ENCODE measurements at regions not wholly inside any gene's neighbourhood (a gene's known extent, or its start where the extent isn't known, plus 50 kb on each side); places are given as distances from the start of the nearest gene placed in this dataset.

DNA sequence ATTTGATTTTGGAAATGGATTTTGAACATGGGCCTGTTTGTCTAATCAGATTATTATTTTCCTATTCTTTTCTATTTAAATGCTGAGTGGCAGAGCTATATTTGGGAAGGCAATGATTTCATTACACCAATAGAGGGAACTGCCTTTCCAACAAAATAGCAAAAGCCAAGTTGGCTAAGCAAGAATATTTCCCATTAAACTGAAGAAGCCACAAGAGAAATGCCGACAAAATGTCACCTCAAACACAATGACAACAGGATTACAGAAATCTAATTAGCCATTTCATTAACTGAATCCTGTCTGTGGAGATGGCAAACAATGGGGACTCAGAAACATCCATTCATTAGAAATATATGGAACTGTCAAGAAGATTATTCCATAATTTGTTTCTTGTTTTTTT lies 1593.1 kb upstream of the RAG2 start (continued):
- TF ChIP-seq, protein P1, sequence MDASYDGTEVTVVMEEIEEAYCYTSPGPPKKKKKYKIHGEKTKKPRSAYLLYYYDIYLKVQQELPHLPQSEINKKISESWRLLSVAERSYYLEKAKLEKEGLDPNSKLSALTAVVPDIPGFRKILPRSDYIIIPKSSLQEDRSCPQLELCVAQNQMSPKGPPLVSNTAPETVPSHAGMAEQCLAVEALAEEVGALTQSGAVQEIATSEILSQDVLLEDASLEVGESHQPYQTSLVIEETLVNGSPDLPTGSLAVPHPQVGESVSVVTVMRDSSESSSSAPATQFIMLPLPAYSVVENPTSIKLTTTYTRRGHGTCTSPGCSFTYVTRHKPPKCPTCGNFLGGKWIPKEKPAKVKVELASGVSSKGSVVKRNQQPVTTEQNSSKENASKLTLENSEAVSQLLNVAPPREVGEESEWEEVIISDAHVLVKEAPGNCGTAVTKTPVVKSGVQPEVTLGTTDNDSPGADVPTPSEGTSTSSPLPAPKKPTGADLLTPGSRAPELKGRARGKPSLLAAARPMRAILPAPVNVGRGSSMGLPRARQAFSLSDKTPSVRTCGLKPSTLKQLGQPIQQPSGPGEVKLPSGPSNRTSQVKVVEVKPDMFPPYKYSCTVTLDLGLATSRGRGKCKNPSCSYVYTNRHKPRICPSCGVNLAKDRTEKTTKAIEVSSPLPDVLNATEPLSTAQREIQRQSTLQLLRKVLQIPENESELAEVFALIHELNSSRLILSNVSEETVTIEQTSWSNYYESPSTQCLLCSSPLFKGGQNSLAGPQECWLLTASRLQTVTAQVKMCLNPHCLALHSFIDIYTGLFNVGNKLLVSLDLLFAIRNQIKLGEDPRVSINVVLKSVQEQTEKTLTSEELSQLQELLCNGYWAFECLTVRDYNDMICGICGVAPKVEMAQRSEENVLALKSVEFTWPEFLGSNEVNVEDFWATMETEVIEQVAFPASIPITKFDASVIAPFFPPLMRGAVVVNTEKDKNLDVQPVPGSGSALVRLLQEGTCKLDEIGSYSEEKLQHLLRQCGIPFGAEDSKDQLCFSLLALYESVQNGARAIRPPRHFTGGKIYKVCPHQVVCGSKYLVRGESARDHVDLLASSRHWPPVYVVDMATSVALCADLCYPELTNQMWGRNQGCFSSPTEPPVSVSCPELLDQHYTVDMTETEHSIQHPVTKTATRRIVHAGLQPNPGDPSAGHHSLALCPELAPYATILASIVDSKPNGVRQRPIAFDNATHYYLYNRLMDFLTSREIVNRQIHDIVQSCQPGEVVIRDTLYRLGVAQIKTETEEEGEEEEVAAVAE (CRISPR knock-in tag; IDR thresholded peaks at IDR 0.05; ENCODE audit: borderline replicate concordance), result no peak

DNA sequence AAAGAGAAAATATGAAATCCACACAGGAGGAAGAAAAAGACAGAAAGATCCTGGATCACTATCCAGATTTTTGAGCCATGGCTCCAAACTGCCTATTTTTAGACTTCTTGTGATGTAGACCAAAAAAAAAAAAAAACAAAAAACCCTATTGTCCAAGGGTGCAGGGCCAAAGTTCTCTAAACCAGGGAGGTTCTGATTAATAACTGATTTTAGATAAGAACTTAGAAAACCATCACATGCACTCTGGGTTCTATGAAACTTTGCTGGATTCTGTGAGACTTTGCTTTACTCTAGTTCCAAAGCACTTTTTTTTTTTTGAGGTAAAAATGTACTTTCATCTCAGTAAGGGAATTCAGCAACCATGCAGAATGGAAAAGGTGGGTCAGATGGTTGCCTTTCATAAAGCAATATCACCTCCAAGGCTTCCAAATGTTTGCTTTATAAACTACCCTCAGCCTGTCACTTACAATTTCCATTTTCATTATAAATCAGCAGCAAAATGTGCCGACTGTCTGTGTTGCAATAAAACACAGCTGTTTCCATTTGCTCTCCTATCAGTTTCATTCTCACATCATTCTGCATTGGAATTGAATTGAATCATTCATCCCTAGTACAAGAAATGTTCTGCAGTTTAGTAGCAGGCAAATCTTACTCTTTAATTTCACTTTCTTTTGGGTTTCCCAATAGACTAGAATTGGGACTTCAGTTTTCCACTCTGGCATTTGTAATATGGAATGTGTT lies 1584.3 kb upstream of the RAG2 start:
- Histone ChIP-seq H3K9ac (ENCODE audit: insufficient read depth, low read depth, low read length) (no peak overlapping the region), H3K4me2 (ENCODE audit: low read depth, low read length) (0 out of 2 replicates have a peak overlapping the region, but pooled peaks have one; percentile 29), H3K36me3 (replicated peaks in 1 of 2; ENCODE audit: control insufficient read depth in 1 of 2, insufficient read depth in 2 of 2, low read length in 2 of 2) (no peaks in the 10 kb centered on the region), H3K4me3 (replicated peaks in 1 of 3; ENCODE audit: insufficient read depth in 1 of 3, low read depth in 2 of 3, low read length in 3 of 3) (no peak overlapping the region), H4K20me1 (ENCODE audit: insufficient read depth, low read length) (no peaks in the 10 kb centered on the region), H3K9me3 (ENCODE audit: low read length) (peaks cover 36% of the 10 kb centered on the region), H3K79me2 (ENCODE audit: insufficient read depth, low read length) (no peaks in the 10 kb centered on the region), H2AFZ (ENCODE audit: low read length) (no peak overlapping the region), H3K4me1 (ENCODE audit: insufficient read depth, low read length) (peaks cover 19% of the 10 kb centered on the region), H3K27me3 (ENCODE audit: control insufficient read depth in 1 of 2, insufficient read depth in 2 of 2, low read length in 2 of 2) (no peaks in the 10 kb centered on the region; a peak in 1 of 5 replicates), H3K27ac (ENCODE audit: extremely low read length, insufficient read depth, low read length) (no peak overlapping the region)
- no peak for ATAC-seq
- intact Hi-C loops (cut with micrococcal nuclease; ENCODE audit: unreplicated experiment) (no loop called here), in situ Hi-C loops (cut with HindIII; ENCODE audit: extremely low pct_ligation_motif_present, low pct_unique_long_range_greater_than_20kb) (no loop called here)
- no TSS peak for BruUV-seq (replicated peaks)
- WGBS (ENCODE audit: low lambda C conversion rate), result 0% methylated on average over 1 of the region's 1 CpG
- POLR2A ChIA-PET, result no interaction called here
- CTCF ChIA-PET (ENCODE audit: low intra/inter-chr PET ratio, low total read pairs), result no interaction called here
- no peak for FAIRE-seq
- DNase-seq (ENCODE audit: low spot score), result peak; percentile 30
- no peak for TF ChIP-seq SRY (CRISPR knock-in tag; IDR thresholded peaks at IDR 0.05)
- no peak for TF ChIP-seq NAIF1 (CRISPR knock-in tag; IDR thresholded peaks at IDR 0.05; ENCODE audit: borderline replicate concordance)
- TF ChIP-seq HOMEZ (CRISPR knock-in tag; IDR thresholded peaks at IDR 0.05; ENCODE audit: low read depth), result no peak
- no peak for TF ChIP-seq ELF1 (CRISPR knock-in tag; IDR thresholded peaks at IDR 0.05)
- TF ChIP-seq TOPORS (CRISPR knock-in tag; IDR thresholded peaks at IDR 0.05), result no peak
- TF ChIP-seq ZNF282 (IDR thresholded peaks at IDR 0.05; ENCODE audit: partially characterized antibody), result no peak
- TF ChIP-seq ZNF704 (CRISPR knock-in tag; IDR thresholded peaks at IDR 0.05; ENCODE audit: borderline replicate concordance), result no peak
- TF ChIP-seq PRPF4 (IDR thresholded peaks at IDR 0.05; ENCODE audit: low read depth, low read length, poor library complexity, severe bottlenecking), result no peak
- no peak for TF ChIP-seq PCBP1 (IDR thresholded peaks at IDR 0.05; ENCODE audit: borderline replicate concordance, low read depth, low read length)
- TF ChIP-seq SMAD1 (CRISPR knock-in tag; IDR thresholded peaks at IDR 0.05; ENCODE audit: borderline replicate concordance, low read depth), result no peak
- TF ChIP-seq XBP1 (CRISPR knock-in tag; IDR thresholded peaks at IDR 0.05), result no peak

Data from HepG2 (cell line).